OCI-LY3 (cell line): ENCODE measurements at regions not wholly inside any gene's neighbourhood (a gene's known extent, or its start where the extent isn't known, plus 50 kb on each side); places are given as distances from the start of the nearest gene placed in this dataset.

Source experiments
- H2AFZ ChIP-seq: fragments of 200-600, 300-600 bp; shearing (Covaris generic); 2 replicates; pipeline ENCODE4 v1.6.0; 2014; ENCODE audit warnings: antibody characterized with exemption, low read depth, low read length
- H3K27ac ChIP-seq: fragments of 200-600, 300-600 bp; sonication (generic); 2 replicates; pipeline ENCODE4 v1.5.1; 2014; ENCODE audit warnings: mild to moderate bottlenecking, low read length, moderate library complexity, mixed read lengths
- H3K27me3 ChIP-seq: fragments of 200-600, 300-600 bp; sonication (generic); 2 replicates; pipeline ENCODE4 v1.6.1; 2014; ENCODE audit warnings: low read depth, low read length, mixed read lengths
- H3K36me3 ChIP-seq: fragments of 200-600, 300-600 bp; sonication (generic); replicated peaks from 2 replicates; pipeline ENCODE3; 2014; ENCODE audit warnings: low read depth, low read length, mixed read lengths
- H3K4me1 ChIP-seq: fragments of 300-600, 200-600 bp; sonication (generic); 2 replicates; pipeline ENCODE4 v1.6.1; 2014; ENCODE audit warnings: low read length, mixed read lengths
- H3K4me2 ChIP-seq: fragments of 200-600, 300-600 bp; sonication (generic); 2 replicates; pipeline ENCODE4 v1.6.1; 2014; ENCODE audit warnings: low read length, mixed read lengths
- H3K4me3 ChIP-seq: fragments of 300-600, 200-600 bp; sonication (generic); 2 replicates; pipeline ENCODE4 v1.5.1; 2014; ENCODE audit warnings: antibody characterized with exemption, mild to moderate bottlenecking, low read length, moderate library complexity
- H3K79me2 ChIP-seq: fragments of 300-600, 200-600 bp; shearing (Covaris generic); 2 replicates; pipeline ENCODE4 v1.6.1; 2014; ENCODE audit warnings: mild to moderate bottlenecking, low read length, mixed read lengths
- H3K9ac ChIP-seq: fragments of 300-600, 200-600 bp; shearing (Covaris generic); 2 replicates; pipeline ENCODE4 v1.6.0; 2014; ENCODE audit warnings: mild to moderate bottlenecking, low read length, moderate library complexity
- H3K9me3 ChIP-seq: fragments of 200-600, 300-600 bp; shearing (Covaris generic); 2 replicates; pipeline ENCODE4 v1.6.1; 2014; ENCODE audit warnings: low read length, mixed read lengths; ENCODE audit not compliant: insufficient read depth
- H4K20me1 ChIP-seq: fragments of 200-600, 300-600 bp; sonication (generic); 2 replicates; pipeline ENCODE4 v1.6.1; 2016; ENCODE audit warnings: low read length, mixed read lengths; ENCODE audit not compliant: insufficient read depth
- CTCF ChIP-seq: fragments of 200-600, 300-600 bp; sonication (generic); IDR thresholded peaks from 2 replicates; pipeline ENCODE4 v1.5.1; 2014; ENCODE audit warnings: antibody characterized with exemption, low read length, low read depth
- EZH2phosphoT487 ChIP-seq: fragments of 200-600 bp; shearing (Covaris generic); IDR thresholded peaks from 2 replicates; pipeline ENCODE4 v1.6.1; 2018; ENCODE audit warnings: antibody characterized with exemption, mixed run types, low read depth

DNA sequence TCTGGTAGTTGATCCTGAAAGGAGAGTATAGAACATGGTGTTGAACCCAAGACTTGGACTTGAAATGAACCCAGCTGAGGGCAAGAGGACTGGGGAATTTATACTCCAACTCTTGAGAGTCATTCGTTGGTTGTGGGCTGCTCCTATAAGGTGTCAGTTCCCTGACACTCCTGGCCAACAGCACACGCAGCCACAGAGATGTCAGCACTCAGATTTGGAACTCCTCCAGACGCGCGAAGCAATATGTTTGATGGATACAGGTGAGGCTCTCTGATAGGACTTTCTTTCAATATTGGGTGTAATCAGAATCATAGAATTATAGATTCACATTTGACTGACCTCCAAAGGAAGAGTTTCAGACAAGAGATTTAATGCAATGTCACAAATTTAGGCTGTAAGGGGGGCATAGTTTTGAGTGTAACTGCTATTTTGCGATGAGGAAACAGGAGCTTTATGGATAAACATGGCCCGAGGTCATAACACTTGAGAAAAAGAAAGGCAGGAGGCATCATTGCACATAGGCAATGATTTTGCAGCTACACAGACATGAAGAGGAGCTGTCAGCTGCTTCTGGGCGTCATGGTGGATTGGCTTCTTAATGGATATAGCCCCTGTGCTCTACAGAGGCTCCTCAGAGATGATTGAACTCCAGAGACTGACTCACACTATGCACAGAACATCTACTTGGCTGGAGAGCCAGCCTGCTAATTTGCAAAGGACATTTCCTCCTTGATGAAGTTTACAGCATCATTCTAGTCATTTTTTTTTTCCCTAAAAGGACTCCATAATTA, 569.2 kb upstream of the RGMA start:
- H3K27me3 ChIP-seq: no peaks in the 10 kb centered on the region
- H3K4me2 ChIP-seq: no peak overlapping the region
- H3K9ac ChIP-seq: no peak overlapping the region
- no peak for TF ChIP-seq EZH2phosphoT487
- H3K4me3 ChIP-seq: no peak overlapping the region
- H3K27ac ChIP-seq: no peak overlapping the region
- H3K79me2 ChIP-seq: no peaks in the 10 kb centered on the region
- H3K36me3 ChIP-seq: no peaks in the 10 kb centered on the region
- no peaks in the 10 kb centered on the region for H4K20me1 ChIP-seq
- no peaks in the 10 kb centered on the region for H3K9me3 ChIP-seq
- no peaks in the 10 kb centered on the region for H3K4me1 ChIP-seq
- no peak overlapping the region for H2AFZ ChIP-seq

DNA sequence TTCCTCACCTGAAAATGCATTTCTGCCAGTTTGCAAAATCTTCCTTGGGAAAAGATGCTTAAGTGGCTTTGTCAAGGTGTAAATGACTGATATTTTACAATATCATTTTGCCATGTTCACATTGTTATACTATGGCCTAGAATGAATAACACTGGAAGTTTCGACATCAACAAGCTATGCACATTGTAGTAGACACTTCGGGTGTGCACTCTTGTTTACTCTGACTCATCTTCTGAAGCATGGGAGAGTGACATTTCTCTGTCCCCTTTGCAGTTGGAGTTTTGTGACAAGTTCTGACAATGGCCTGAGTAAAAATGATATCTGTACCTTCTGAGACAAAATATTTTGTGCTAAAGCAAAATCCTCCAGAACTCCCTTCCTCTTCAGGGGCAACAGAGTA, 567.0 kb upstream of the RGMA start:
- no peaks in the 10 kb centered on the region for H3K4me1 ChIP-seq
- H3K27ac ChIP-seq: no peak overlapping the region
- no peak overlapping the region for H2AFZ ChIP-seq
- no peak overlapping the region for H3K4me2 ChIP-seq
- no peaks in the 10 kb centered on the region for H3K36me3 ChIP-seq
- no peaks in the 10 kb centered on the region for H3K9me3 ChIP-seq
- no peak overlapping the region for H3K9ac ChIP-seq
- no peaks in the 10 kb centered on the region for H3K79me2 ChIP-seq
- TF ChIP-seq EZH2phosphoT487 (no peak), CTCF (no peak)
- no peaks in the 10 kb centered on the region for H3K27me3 ChIP-seq
- H3K4me3 ChIP-seq: no peak overlapping the region
- H4K20me1 ChIP-seq: no peaks in the 10 kb centered on the region

- Histone ChIP-seq H3K36me3 (no peaks in the 10 kb centered on the region), H3K4me2 (no peak overlapping the region), H4K20me1 (no peaks in the 10 kb centered on the region), H3K27me3 (no peaks in the 10 kb centered on the region), H3K79me2 (no peaks in the 10 kb centered on the region), H3K4me1 (no peaks in the 10 kb centered on the region), H3K9me3 (no peaks in the 10 kb centered on the region), H3K4me3 (no peak overlapping the region), H3K27ac (no peak overlapping the region), H3K9ac (no peak overlapping the region), H2AFZ (no peak overlapping the region)
- TF ChIP-seq EZH2phosphoT487: no peak
- no peak for TF ChIP-seq CTCF
These were observed 560.8 kb upstream of the RGMA start for GRCh38 chr15:93649691-93650235.

- Histone ChIP-seq H3K4me3 (no peak overlapping the region), H4K20me1 (no peaks in the 10 kb centered on the region), H3K9ac (no peak overlapping the region), H3K27ac (no peak overlapping the region), H3K4me2 (no peak overlapping the region), H3K79me2 (no peaks in the 10 kb centered on the region), H2AFZ (no peak overlapping the region), H3K27me3 (no peaks in the 10 kb centered on the region), H3K36me3 (no peaks in the 10 kb centered on the region), H3K4me1 (no peaks in the 10 kb centered on the region), H3K9me3 (no peaks in the 10 kb centered on the region)
- TF ChIP-seq EZH2phosphoT487 (no peak), CTCF (no peak)
These were observed 557.2 kb upstream of the RGMA start for GRCh38 chr15:93646193-93646592.
